ENCODE measurements at regions not wholly inside any gene's neighbourhood (a gene's known extent, or its start where the extent isn't known, plus 50 kb on each side); places are given as distances from the start of the nearest gene placed in this dataset.

GRCh38 chr11:115050756-115051155, 372.4 kb downstream of the NXPE2 start:
- H3K4me3 ChIP-seq (ENCODE audit: insufficient read depth, low read length, poor library complexity, severe bottlenecking): no peak overlapping the region
- H3K4me2 ChIP-seq (ENCODE audit: low read depth, low read length, poor library complexity, severe bottlenecking): no peak overlapping the region
- no peak for TF ChIP-seq EZH2phosphoT487 (conservative IDR thresholded peaks at IDR 0.05; ENCODE audit: low read length)
- TF ChIP-seq, protein P1, sequence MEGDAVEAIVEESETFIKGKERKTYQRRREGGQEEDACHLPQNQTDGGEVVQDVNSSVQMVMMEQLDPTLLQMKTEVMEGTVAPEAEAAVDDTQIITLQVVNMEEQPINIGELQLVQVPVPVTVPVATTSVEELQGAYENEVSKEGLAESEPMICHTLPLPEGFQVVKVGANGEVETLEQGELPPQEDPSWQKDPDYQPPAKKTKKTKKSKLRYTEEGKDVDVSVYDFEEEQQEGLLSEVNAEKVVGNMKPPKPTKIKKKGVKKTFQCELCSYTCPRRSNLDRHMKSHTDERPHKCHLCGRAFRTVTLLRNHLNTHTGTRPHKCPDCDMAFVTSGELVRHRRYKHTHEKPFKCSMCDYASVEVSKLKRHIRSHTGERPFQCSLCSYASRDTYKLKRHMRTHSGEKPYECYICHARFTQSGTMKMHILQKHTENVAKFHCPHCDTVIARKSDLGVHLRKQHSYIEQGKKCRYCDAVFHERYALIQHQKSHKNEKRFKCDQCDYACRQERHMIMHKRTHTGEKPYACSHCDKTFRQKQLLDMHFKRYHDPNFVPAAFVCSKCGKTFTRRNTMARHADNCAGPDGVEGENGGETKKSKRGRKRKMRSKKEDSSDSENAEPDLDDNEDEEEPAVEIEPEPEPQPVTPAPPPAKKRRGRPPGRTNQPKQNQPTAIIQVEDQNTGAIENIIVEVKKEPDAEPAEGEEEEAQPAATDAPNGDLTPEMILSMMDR (IDR thresholded peaks at IDR 0.05; ENCODE audit: insufficient read depth, low read length, poor library complexity, severe bottlenecking): no peak
- H3K9me3 ChIP-seq (ENCODE audit: insufficient read depth, low read length): no peaks in the 10 kb centered on the region
- no peaks in the 10 kb centered on the region for H3K79me2 ChIP-seq (ENCODE audit: insufficient read depth, low read length)
- no peak overlapping the region for H2AFZ ChIP-seq (ENCODE audit: low read depth, low read length, severe bottlenecking)
- H4K20me1 ChIP-seq (ENCODE audit: low read depth, low read length): no peaks in the 10 kb centered on the region
- no peaks in the 10 kb centered on the region for H3K36me3 ChIP-seq (ENCODE audit: low read length)
- H3K9me2 ChIP-seq (replicated peaks; ENCODE audit: insufficient read depth, low read length): no peaks in the 10 kb centered on the region
- no peak overlapping the region for H3K9ac ChIP-seq (ENCODE audit: low read length)
- no peaks in the 10 kb centered on the region for H3F3A ChIP-seq (ENCODE audit: insufficient read depth)
- H3K27ac ChIP-seq (ENCODE audit: low read depth, low read length): no peak overlapping the region
- H3K27me3 ChIP-seq (ENCODE audit: low read length): no peaks in the 10 kb centered on the region

- H3K4me2 ChIP-seq (ENCODE audit: low read depth, low read length, poor library complexity, severe bottlenecking): no peak overlapping the region
- no peaks in the 10 kb centered on the region for H3K9me2 ChIP-seq (replicated peaks; ENCODE audit: insufficient read depth, low read length)
- no peak overlapping the region for H3K9ac ChIP-seq (ENCODE audit: low read length)
- H3K36me3 ChIP-seq (ENCODE audit: low read length): no peaks in the 10 kb centered on the region
- no peaks in the 10 kb centered on the region for H4K20me1 ChIP-seq (ENCODE audit: low read depth, low read length)
- TF ChIP-seq, protein P1 (IDR thresholded peaks at IDR 0.05; ENCODE audit: insufficient read depth, low read length, poor library complexity, severe bottlenecking): no peak
- TF ChIP-seq EZH2phosphoT487 (conservative IDR thresholded peaks at IDR 0.05; ENCODE audit: low read length): no peak
- no peaks in the 10 kb centered on the region for H3F3A ChIP-seq (ENCODE audit: insufficient read depth)
- no peak overlapping the region for H2AFZ ChIP-seq (ENCODE audit: low read depth, low read length, severe bottlenecking)
- H3K27ac ChIP-seq (ENCODE audit: low read depth, low read length): no peak overlapping the region
- no peak overlapping the region for H3K4me3 ChIP-seq (ENCODE audit: insufficient read depth, low read length, poor library complexity, severe bottlenecking)
- H3K79me2 ChIP-seq (ENCODE audit: insufficient read depth, low read length): no peaks in the 10 kb centered on the region
- peaks cover 5% of the 10 kb centered on the region; the same call in 1 of the 2 replicates for H3K9me3 ChIP-seq (ENCODE audit: insufficient read depth, low read length)
- H3K27me3 ChIP-seq (ENCODE audit: low read length): no peaks in the 10 kb centered on the region
Measured at GRCh38 chr11:115051938-115052590, 373.7 kb downstream of the NXPE2 start.

GRCh38 chr11:115052601-115053000, 374.3 kb downstream of the NXPE2 start:
- H3K9me3 ChIP-seq (ENCODE audit: insufficient read depth, low read length): peaks cover 5% of the 10 kb centered on the region; the same call in 1 of the 2 replicates
- H3K79me2 ChIP-seq (ENCODE audit: insufficient read depth, low read length): no peaks in the 10 kb centered on the region
- H3K36me3 ChIP-seq (ENCODE audit: low read length): no peaks in the 10 kb centered on the region
- no peak overlapping the region for H2AFZ ChIP-seq (ENCODE audit: low read depth, low read length, severe bottlenecking)
- no peaks in the 10 kb centered on the region for H4K20me1 ChIP-seq (ENCODE audit: low read depth, low read length)
- no peak overlapping the region for H3K4me2 ChIP-seq (ENCODE audit: low read depth, low read length, poor library complexity, severe bottlenecking)
- H3F3A ChIP-seq (ENCODE audit: insufficient read depth): no peaks in the 10 kb centered on the region
- H3K4me3 ChIP-seq (ENCODE audit: insufficient read depth, low read length, poor library complexity, severe bottlenecking): no peak overlapping the region
- TF ChIP-seq EZH2phosphoT487 (conservative IDR thresholded peaks at IDR 0.05; ENCODE audit: low read length): no peak
- TF ChIP-seq, protein P1 (IDR thresholded peaks at IDR 0.05; ENCODE audit: insufficient read depth, low read length, poor library complexity, severe bottlenecking): no peak
- H3K27me3 ChIP-seq (ENCODE audit: low read length): no peaks in the 10 kb centered on the region
- H3K9ac ChIP-seq (ENCODE audit: low read length): no peak overlapping the region
- no peak overlapping the region for H3K27ac ChIP-seq (ENCODE audit: low read depth, low read length)
- H3K9me2 ChIP-seq (replicated peaks; ENCODE audit: insufficient read depth, low read length): no peaks in the 10 kb centered on the region

Measured in SU-DHL-6 (cell line).